Kidney tubule cell (primary cell): ENCODE measurements at regions not wholly inside any gene's neighbourhood (a gene's known extent, or its start where the extent isn't known, plus 50 kb on each side); places are given as distances from the start of the nearest gene placed in this dataset.
"Not testable (repeated sequence)": the region's sequence is repeated elsewhere in the genome, so short reads cannot be mapped to it uniquely, and the experiment has no call there.

ENCODE experiments used
- DNase-seq: peaks from one replicate; pipeline ENCODE4 v3.0.0-alpha.2; 2018; ENCODE audit warnings: low spot score

DNA sequence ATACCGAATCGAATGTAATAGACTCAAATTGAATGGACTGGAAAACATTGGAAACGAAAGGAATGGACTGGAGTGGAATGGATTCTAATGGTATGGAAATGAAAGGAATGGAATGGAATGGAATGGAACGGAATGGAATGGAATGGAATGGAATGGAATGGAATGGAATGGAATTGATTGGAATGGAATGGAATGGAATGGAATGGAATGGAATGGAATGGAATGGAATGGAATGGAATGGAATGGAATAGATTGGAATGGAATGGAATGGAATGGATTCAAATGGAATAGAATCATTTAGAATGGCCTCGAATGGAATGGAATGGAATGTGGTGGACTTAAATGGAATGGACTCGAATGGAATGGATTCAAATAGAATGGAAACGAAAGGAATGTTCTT is 1057.5 kb upstream of the USP9Y start:
- DNase-seq: not testable (repeated sequence)

DNA sequence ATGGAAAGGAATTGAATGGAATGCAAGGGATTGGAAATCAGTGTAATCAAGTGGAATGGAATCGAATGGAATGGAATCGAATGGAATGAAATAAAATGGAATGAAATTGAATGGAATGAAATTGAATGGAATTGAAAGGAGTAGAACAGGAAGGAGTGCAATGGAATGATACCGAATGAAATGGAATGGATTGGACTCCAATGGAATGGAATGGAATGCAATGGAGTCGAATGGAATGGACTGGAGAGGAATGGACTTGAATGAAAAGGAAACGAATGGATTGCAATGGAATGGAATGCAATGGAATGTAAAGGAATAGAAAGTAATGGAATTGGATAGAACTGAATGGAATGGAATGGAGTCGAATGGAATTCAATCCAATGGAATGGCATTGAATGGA is 1032.8 kb upstream of the USP9Y start:
- DNase-seq: peak; percentile 0
